GM12878 (cell line): ENCODE measurements at regions not wholly inside any gene's neighbourhood (a gene's known extent, or its start where the extent isn't known, plus 50 kb on each side); places are given as distances from the start of the nearest gene placed in this dataset.

Source experiments
- BMI1 ChIP-seq: fragments of 450-650 bp; IDR thresholded peaks from 2 replicates; pipeline ENCODE4 v1.6.1; 2016; ENCODE audit warnings: mild to moderate bottlenecking, moderate library complexity, borderline replicate concordance
- BRCA1 ChIP-seq: IDR thresholded peaks from 2 replicates; pipeline ENCODE4 v1.6.1; 2011; ENCODE audit warnings: low read depth, low read length, improper control_type of control experiment
- CEBPB ChIP-seq, 2 experiments: fragments of 150-350 bp in 1 of 2; IDR thresholded peaks; 2 replicates each; pipeline ENCODE4 v1.6.1; 2012 to 2014; ENCODE audit warnings: low read depth in 2 of 2, low read length in 2 of 2, borderline replicate concordance in 1 of 2, inconsistent platforms in 1 of 2
- CHD2 ChIP-seq: IDR thresholded peaks from 2 replicates; pipeline ENCODE4 v1.6.1; 2011; ENCODE audit warnings: low read depth, low read length, improper control_type of control experiment, borderline replicate concordance
- CTCF ChIP-seq, 3 experiments: IDR thresholded peaks in 2 of 3; conservative IDR thresholded peaks in 1 of 3; 2 replicates each; pipeline ENCODE4 v1.5.1; 2011; ENCODE audit warnings: low read depth in 3 of 3, low read length in 3 of 3, mild to moderate bottlenecking in 3 of 3, control low read depth in 2 of 3, moderate library complexity in 2 of 3, inconsistent platforms in 1 of 3, mixed read lengths in 1 of 3; ENCODE audit not compliant: control insufficient read depth in 2 of 3, insufficient read depth in 1 of 3; ENCODE audit errors: extremely low read depth in 1 of 3
- ELK1 ChIP-seq: IDR thresholded peaks from 2 replicates; pipeline ENCODE4 v1.6.1; 2012; ENCODE audit warnings: low read depth, low read length, improper control_type of control experiment
- EZH2 ChIP-seq: IDR thresholded peaks from 2 replicates; pipeline ENCODE4 v1.6.1; 2012; ENCODE audit warnings: low read depth, mild to moderate bottlenecking, control low read depth, inconsistent platforms, low read length, borderline replicate concordance; ENCODE audit not compliant: control insufficient read depth
- FOXM1 ChIP-seq: IDR thresholded peaks from 2 replicates; pipeline ENCODE4 v1.6.1; 2012; ENCODE audit warnings: low read depth, mild to moderate bottlenecking, inconsistent platforms, low read length, moderate library complexity
- HDAC6 ChIP-seq: fragments of 200-600 bp; sonication (generic); IDR thresholded peaks from one replicate; pipeline ENCODE4 v1.8.0; 2017; ENCODE audit warnings: antibody characterized with exemption; ENCODE audit not compliant: unreplicated experiment
- KDM1A ChIP-seq: fragments of 200-600 bp; sonication (generic); IDR thresholded peaks from 2 replicates; pipeline ENCODE4 v1.6.1; 2016; ENCODE audit warnings: borderline replicate concordance
- NFYA ChIP-seq: IDR thresholded peaks from 2 replicates; pipeline ENCODE4 v1.6.1; 2011; ENCODE audit warnings: low read depth, mild to moderate bottlenecking, low read length, improper control_type of control experiment, borderline replicate concordance
- NFYB ChIP-seq: IDR thresholded peaks from 2 replicates; pipeline ENCODE4 v1.6.1; 2011; ENCODE audit warnings: low read depth, mild to moderate bottlenecking, low read length, improper control_type of control experiment, moderate library complexity; ENCODE audit not compliant: insufficient read depth
- NRF1 ChIP-seq: conservative IDR thresholded peaks from 2 replicates; pipeline ENCODE4 v1.6.1; 2011; ENCODE audit warnings: mild to moderate bottlenecking, low read depth, low read length, improper control_type of control experiment
- SMAD5 ChIP-seq: IDR thresholded peaks from 2 replicates; pipeline ENCODE4 v1.6.1; 2016; ENCODE audit warnings: antibody characterized with exemption, low read depth
- SMC3 ChIP-seq: IDR thresholded peaks from 2 replicates; pipeline ENCODE4 v1.6.1; 2011; ENCODE audit warnings: low read length, improper control_type of control experiment, borderline replicate concordance
- SUPT20H ChIP-seq: IDR thresholded peaks from 2 replicates; pipeline ENCODE4 v1.6.1; 2011; ENCODE audit warnings: low read depth, mild to moderate bottlenecking, low read length, moderate library complexity, borderline replicate concordance; ENCODE audit not compliant: control insufficient read depth
- TCF3 ChIP-seq: IDR thresholded peaks from 2 replicates; pipeline ENCODE4 v1.6.1; 2012; ENCODE audit warnings: low read depth, mild to moderate bottlenecking, low read length, borderline replicate concordance; ENCODE audit not compliant: insufficient read depth
- USF2 ChIP-seq: IDR thresholded peaks from 2 replicates; pipeline ENCODE4 v1.6.1; 2011; ENCODE audit warnings: low read depth, low read length, improper control_type of control experiment, borderline replicate concordance
- YY1 ChIP-seq: IDR thresholded peaks from 2 replicates; pipeline ENCODE4 v1.6.1; 2011; ENCODE audit warnings: low read depth, mild to moderate bottlenecking, low read length
- ZNF24 ChIP-seq: fragments of 450-650 bp; IDR thresholded peaks from 2 replicates; pipeline ENCODE4 v1.6.1; 2017; ENCODE audit warnings: antibody characterized with exemption, mild to moderate bottlenecking
- ZNF622 ChIP-seq: fragments of 450-650 bp; IDR thresholded peaks from 2 replicates; pipeline ENCODE4 v1.6.1; 2017; ENCODE audit warnings: mild to moderate bottlenecking, inconsistent platforms
- TF ChIP-seq, protein P1 (sequence below): fragments of 450-650 bp; IDR thresholded peaks from 2 replicates; pipeline ENCODE4 v1.6.1; 2017; ENCODE audit warnings: mild to moderate bottlenecking, low read depth, inconsistent platforms; ENCODE audit not compliant: poor library complexity, severe bottlenecking

- TF ChIP-seq USF2, result no peak
- no peak for TF ChIP-seq ZNF24
- TF ChIP-seq SMC3, result peak; percentile 76
- no peak for TF ChIP-seq NFYB
- 0 out of 2 replicates have a peak, but pooled peaks have one; percentile 18 for TF ChIP-seq KDM1A
- TF ChIP-seq ELK1, result no peak
- no peak for TF ChIP-seq ZNF622
- TF ChIP-seq NRF1, result no peak
- no peak for TF ChIP-seq FOXM1
- no peak for TF ChIP-seq HDAC6
- TF ChIP-seq YY1, result peak; percentile 58; the same call in 1 of the 2 replicates
- no peak for TF ChIP-seq SMAD5
- TF ChIP-seq CHD2, result no peak
- no peak for TF ChIP-seq EZH2
- TF ChIP-seq SUPT20H, result no peak
- no peak for TF ChIP-seq CEBPB (IDR thresholded peaks at IDR 0.05; ENCODE audit: borderline replicate concordance in 1 of 2, low read depth in 2 of 2, low read length in 2 of 2)
- TF ChIP-seq BRCA1, result no peak
- TF ChIP-seq NFYA, result no peak
- TF ChIP-seq TCF3, result peak; percentile 68; the same call in 1 of the 2 replicates
- TF ChIP-seq BMI1, result no peak
- TF ChIP-seq, protein P1, sequence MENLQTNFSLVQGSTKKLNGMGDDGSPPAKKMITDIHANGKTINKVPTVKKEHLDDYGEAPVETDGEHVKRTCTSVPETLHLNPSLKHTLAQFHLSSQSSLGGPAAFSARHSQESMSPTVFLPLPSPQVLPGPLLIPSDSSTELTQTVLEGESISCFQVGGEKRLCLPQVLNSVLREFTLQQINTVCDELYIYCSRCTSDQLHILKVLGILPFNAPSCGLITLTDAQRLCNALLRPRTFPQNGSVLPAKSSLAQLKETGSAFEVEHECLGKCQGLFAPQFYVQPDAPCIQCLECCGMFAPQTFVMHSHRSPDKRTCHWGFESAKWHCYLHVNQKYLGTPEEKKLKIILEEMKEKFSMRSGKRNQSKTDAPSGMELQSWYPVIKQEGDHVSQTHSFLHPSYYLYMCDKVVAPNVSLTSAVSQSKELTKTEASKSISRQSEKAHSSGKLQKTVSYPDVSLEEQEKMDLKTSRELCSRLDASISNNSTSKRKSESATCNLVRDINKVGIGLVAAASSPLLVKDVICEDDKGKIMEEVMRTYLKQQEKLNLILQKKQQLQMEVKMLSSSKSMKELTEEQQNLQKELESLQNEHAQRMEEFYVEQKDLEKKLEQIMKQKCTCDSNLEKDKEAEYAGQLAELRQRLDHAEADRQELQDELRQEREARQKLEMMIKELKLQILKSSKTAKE, result no peak
- peak; percentile 94 to 99 (median 94) for TF ChIP-seq CTCF (IDR thresholded peaks at IDR 0.05 in 2 of 3, conservative IDR thresholded peaks at IDR 0.05 in 1 of 3; ENCODE audit: control insufficient read depth in 2 of 3, extremely low read depth in 1 of 3, insufficient read depth in 1 of 3, low read depth in 3 of 3, low read length in 3 of 3)
- TF ChIP-seq, all 136 proteins: peak for 10
These were observed 86.0 kb upstream of the SLC30A5 start (continued) for GRCh38 chr5:69007726-69008368.
